DMS53 treated with DMSO at 0.1 percent for 48 hours (cell line): ENCODE measurements at regions not wholly inside any gene's neighbourhood (a gene's known extent, or its start where the extent isn't known, plus 50 kb on each side); places are given as distances from the start of the nearest gene placed in this dataset.
A peak's percentile ranks its signal among the peaks of the same experiment; 100 is the strongest.

Experiments used
- DNase-seq: peaks from one replicate; lab custom pipeline; 2025; ENCODE audit not compliant: unreplicated experiment; lab: John Stamatoyannopoulos, UW

GRCh38 chr3:130839813-130840212, 54.1 kb upstream of the ATP2C1 start:
- peak; percentile 78 for DNase-seq

- no peak for DNase-seq
These were observed 52.5 kb upstream of the ATP2C1 start for GRCh38 chr3:130841357-130841756.

- no peak for DNase-seq
These were observed 50.4 kb upstream of the ATP2C1 start for GRCh38 chr3:130843441-130843840.
